Type B pancreatic cell (in vitro differentiated cells): ENCODE measurements at regions not wholly inside any gene's neighbourhood (a gene's known extent, or its start where the extent isn't known, plus 50 kb on each side); places are given as distances from the start of the nearest gene placed in this dataset.
"Not testable (repeated sequence)": the region's sequence is repeated elsewhere in the genome, so short reads cannot be mapped to it uniquely, and the experiment has no call there.

Experiments used
- DNase-seq: peaks from one replicate; pipeline ENCODE4 v3.0.0; 2021; ENCODE audit warnings: mixed read lengths; ENCODE audit not compliant: unreplicated experiment; ENCODE audit errors: extremely low spot score
- H3K27ac Mint-ChIP-seq: 2 replicates; pipeline ENCODE4 v1.8.0; 2021; ENCODE audit warnings: mild to moderate bottlenecking, mixed read lengths
- H3K27me3 Mint-ChIP-seq: 2 replicates; pipeline ENCODE4 v1.8.0; 2021; ENCODE audit warnings: mixed read lengths
- H3K36me3 Mint-ChIP-seq: 2 replicates; pipeline ENCODE4 v1.8.0; 2021; ENCODE audit warnings: mixed read lengths
- H3K4me1 Mint-ChIP-seq: one replicate; pipeline ENCODE4 v1.8.0; 2021; ENCODE audit warnings: mixed read lengths; ENCODE audit not compliant: unreplicated experiment
- H3K4me3 Mint-ChIP-seq: 2 replicates; pipeline ENCODE4 v1.8.0; 2021; ENCODE audit warnings: mild to moderate bottlenecking, mixed read lengths
- H3K9me3 Mint-ChIP-seq: 2 replicates; pipeline ENCODE4 v1.8.0; 2021; ENCODE audit warnings: mixed read lengths
- CTCF ChIP-seq: fragments of 200-600 bp; sonication (generic); conservative IDR thresholded peaks from 2 replicates; pipeline ENCODE4 v1.5.0; 2021; ENCODE audit warnings: antibody characterized with exemption, mild to moderate bottlenecking

GRCh38 chr13:18921063-18921462, 260.6 kb downstream of the TUBA3C start:
- H3K9me3 Mint-ChIP-seq, result peaks cover 5% of the 10 kb centered on the region
- no peak overlapping the region for H3K4me3 Mint-ChIP-seq
- no peak for TF ChIP-seq CTCF
- DNase-seq, result no peak
- H3K4me1 Mint-ChIP-seq, result no peaks in the 10 kb centered on the region
- no peaks in the 10 kb centered on the region for H3K36me3 Mint-ChIP-seq
- no peak overlapping the region for H3K27ac Mint-ChIP-seq
- no peaks in the 10 kb centered on the region for H3K27me3 Mint-ChIP-seq

GRCh38 chr13:18905096-18905495, 276.5 kb downstream of the TUBA3C start:
- peaks cover 11% of the 10 kb centered on the region for H3K9me3 Mint-ChIP-seq
- DNase-seq, H3K27ac Mint-ChIP-seq, H3K4me1 Mint-ChIP-seq, H3K36me3 Mint-ChIP-seq, H3K4me3 Mint-ChIP-seq, H3K27me3 Mint-ChIP-seq: not testable (repeated sequence)

- DNase-seq, H3K4me1 Mint-ChIP-seq, H3K9me3 Mint-ChIP-seq, H3K36me3 Mint-ChIP-seq, H3K27ac Mint-ChIP-seq, H3K27me3 Mint-ChIP-seq, H3K4me3 Mint-ChIP-seq: not testable (repeated sequence)
Observed at GRCh38 chr13:18895411-18895810, 286.2 kb downstream of the TUBA3C start.

GRCh38 chr13:18891242-18891641, 290.4 kb downstream of the TUBA3C start:
- not testable (repeated sequence) for H3K4me1 Mint-ChIP-seq, H3K27ac Mint-ChIP-seq, H3K4me3 Mint-ChIP-seq, H3K27me3 Mint-ChIP-seq, DNase-seq, H3K9me3 Mint-ChIP-seq, H3K36me3 Mint-ChIP-seq

- not testable (repeated sequence) for H3K4me3 Mint-ChIP-seq, H3K27ac Mint-ChIP-seq, H3K4me1 Mint-ChIP-seq, H3K27me3 Mint-ChIP-seq, H3K36me3 Mint-ChIP-seq, H3K9me3 Mint-ChIP-seq, DNase-seq
Observed at GRCh38 chr13:18874875-18875789, 306.5 kb downstream of the TUBA3C start.

GRCh38 chr13:18870557-18870956, 311.1 kb downstream of the TUBA3C start:
- H3K9me3 Mint-ChIP-seq, H3K36me3 Mint-ChIP-seq, DNase-seq, H3K27me3 Mint-ChIP-seq, H3K4me3 Mint-ChIP-seq, H3K27ac Mint-ChIP-seq, H3K4me1 Mint-ChIP-seq: not testable (repeated sequence)

- not testable (repeated sequence) for H3K9me3 Mint-ChIP-seq, DNase-seq, H3K4me3 Mint-ChIP-seq, H3K36me3 Mint-ChIP-seq, H3K27ac Mint-ChIP-seq, H3K27me3 Mint-ChIP-seq, H3K4me1 Mint-ChIP-seq
Observed at GRCh38 chr13:18869365-18869764, 312.3 kb downstream of the TUBA3C start.

GRCh38 chr13:18837986-18838629, 343.5 kb downstream of the TUBA3C start:
- not testable (repeated sequence) for H3K9me3 Mint-ChIP-seq, H3K27ac Mint-ChIP-seq, H3K36me3 Mint-ChIP-seq, H3K4me3 Mint-ChIP-seq, H3K4me1 Mint-ChIP-seq, H3K27me3 Mint-ChIP-seq
- peak; percentile 61 for DNase-seq

- H3K4me1 Mint-ChIP-seq, H3K27ac Mint-ChIP-seq, DNase-seq, H3K27me3 Mint-ChIP-seq, H3K36me3 Mint-ChIP-seq, H3K9me3 Mint-ChIP-seq, H3K4me3 Mint-ChIP-seq: not testable (repeated sequence)
Observed at GRCh38 chr13:18837179-18837745, 344.4 kb downstream of the TUBA3C start.

- H3K27me3 Mint-ChIP-seq, H3K9me3 Mint-ChIP-seq, H3K27ac Mint-ChIP-seq, H3K4me1 Mint-ChIP-seq, H3K4me3 Mint-ChIP-seq, H3K36me3 Mint-ChIP-seq: not testable (repeated sequence)
- peak; percentile 59 for DNase-seq
Observed at GRCh38 chr13:18836371-18837178, 345.0 kb downstream of the TUBA3C start.

- not testable (repeated sequence) for H3K4me1 Mint-ChIP-seq, H3K9me3 Mint-ChIP-seq, DNase-seq, H3K27ac Mint-ChIP-seq, H3K27me3 Mint-ChIP-seq, H3K4me3 Mint-ChIP-seq, H3K36me3 Mint-ChIP-seq
Observed at GRCh38 chr13:18835754-18836153, 345.9 kb downstream of the TUBA3C start.

- H3K9me3 Mint-ChIP-seq, H3K27ac Mint-ChIP-seq, H3K4me1 Mint-ChIP-seq: not testable (repeated sequence)
Observed at GRCh38 chr13:18824678-18825077, 356.9 kb downstream of the TUBA3C start.

More at GRCh38 chr13:18824678-18825077, 356.9 kb downstream of the TUBA3C start:
- H3K36me3 Mint-ChIP-seq, H3K27me3 Mint-ChIP-seq, DNase-seq, H3K4me3 Mint-ChIP-seq: not testable (repeated sequence)
